22Rv1 (cell line): ENCODE measurements at regions not wholly inside any gene's neighbourhood (a gene's known extent, or its start where the extent isn't known, plus 50 kb on each side); places are given as distances from the start of the nearest gene placed in this dataset.

ENCODE experiments used
- ZFX ChIP-seq: fragments of 450-650 bp; IDR thresholded peaks from 2 replicates; pipeline ENCODE4 v1.6.1; 2017; ENCODE audit warnings: antibody characterized with exemption, borderline replicate concordance
- TF ChIP-seq, protein P1 (sequence below): fragments of 450-650 bp; IDR thresholded peaks from 2 replicates; pipeline ENCODE4 v1.5.1; 2017; ENCODE audit warnings: mild to moderate bottlenecking

DNA sequence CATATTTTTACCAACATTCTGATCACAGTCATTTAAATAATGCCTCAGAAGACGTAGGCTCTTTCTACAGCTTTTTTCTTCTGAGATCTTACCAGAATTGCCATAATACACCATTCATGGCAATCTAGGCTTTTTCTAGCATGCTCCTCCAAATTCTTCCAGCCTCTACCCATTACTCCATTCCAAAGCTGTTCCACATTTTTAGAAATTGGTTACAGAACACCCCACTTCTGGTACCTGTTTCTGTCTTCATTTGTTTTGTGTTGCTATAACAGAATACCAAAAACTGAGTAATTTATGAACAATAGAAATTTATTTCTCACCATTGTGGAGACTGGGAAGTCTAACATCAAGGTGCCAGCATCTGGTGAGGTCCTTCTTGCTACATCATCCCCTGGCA, 385.4 kb downstream of the BRINP2 start:
- TF ChIP-seq, protein P1, sequence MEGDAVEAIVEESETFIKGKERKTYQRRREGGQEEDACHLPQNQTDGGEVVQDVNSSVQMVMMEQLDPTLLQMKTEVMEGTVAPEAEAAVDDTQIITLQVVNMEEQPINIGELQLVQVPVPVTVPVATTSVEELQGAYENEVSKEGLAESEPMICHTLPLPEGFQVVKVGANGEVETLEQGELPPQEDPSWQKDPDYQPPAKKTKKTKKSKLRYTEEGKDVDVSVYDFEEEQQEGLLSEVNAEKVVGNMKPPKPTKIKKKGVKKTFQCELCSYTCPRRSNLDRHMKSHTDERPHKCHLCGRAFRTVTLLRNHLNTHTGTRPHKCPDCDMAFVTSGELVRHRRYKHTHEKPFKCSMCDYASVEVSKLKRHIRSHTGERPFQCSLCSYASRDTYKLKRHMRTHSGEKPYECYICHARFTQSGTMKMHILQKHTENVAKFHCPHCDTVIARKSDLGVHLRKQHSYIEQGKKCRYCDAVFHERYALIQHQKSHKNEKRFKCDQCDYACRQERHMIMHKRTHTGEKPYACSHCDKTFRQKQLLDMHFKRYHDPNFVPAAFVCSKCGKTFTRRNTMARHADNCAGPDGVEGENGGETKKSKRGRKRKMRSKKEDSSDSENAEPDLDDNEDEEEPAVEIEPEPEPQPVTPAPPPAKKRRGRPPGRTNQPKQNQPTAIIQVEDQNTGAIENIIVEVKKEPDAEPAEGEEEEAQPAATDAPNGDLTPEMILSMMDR: no peak
- no peak for TF ChIP-seq ZFX
